Endometrium (tissue), 2 donors: ENCODE measurements at regions not wholly inside any gene's neighbourhood (a gene's known extent, or its start where the extent isn't known, plus 50 kb on each side); places are given as distances from the start of the nearest gene placed in this dataset.
"Not testable (repeated sequence)": the region's sequence is repeated elsewhere in the genome, so short reads cannot be mapped to it uniquely, and the experiment has no call there.

ENCODE experiments used
- FAIRE-seq: peaks from 2 replicates; lab custom pipeline; 2012; peaks lifted over from hg19 to GRCh38; lab: Jason Lieb, UNC
- donor health status: control.
- donor health status: control.

DNA sequence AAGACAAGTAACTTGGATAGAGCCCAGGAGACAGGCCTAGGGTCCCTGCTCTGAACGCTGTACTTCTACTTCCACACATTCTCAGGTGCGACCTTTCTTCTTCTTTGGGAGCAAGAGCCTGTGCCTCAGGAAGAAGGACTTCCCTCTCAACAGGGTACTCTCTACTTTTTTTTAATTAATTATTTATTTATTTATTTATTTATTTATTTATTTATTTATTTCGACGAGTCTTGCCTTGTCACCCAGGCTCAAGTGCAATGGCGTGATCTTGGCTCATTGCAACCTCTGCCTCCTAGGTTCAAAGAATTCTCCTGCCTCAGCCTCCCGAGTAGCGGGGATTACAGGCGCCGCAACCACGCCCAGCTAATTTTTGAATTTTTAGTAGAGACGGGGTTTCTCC lies 361.6 kb downstream of the FAM72C start:
- FAIRE-seq, result no peak

DNA sequence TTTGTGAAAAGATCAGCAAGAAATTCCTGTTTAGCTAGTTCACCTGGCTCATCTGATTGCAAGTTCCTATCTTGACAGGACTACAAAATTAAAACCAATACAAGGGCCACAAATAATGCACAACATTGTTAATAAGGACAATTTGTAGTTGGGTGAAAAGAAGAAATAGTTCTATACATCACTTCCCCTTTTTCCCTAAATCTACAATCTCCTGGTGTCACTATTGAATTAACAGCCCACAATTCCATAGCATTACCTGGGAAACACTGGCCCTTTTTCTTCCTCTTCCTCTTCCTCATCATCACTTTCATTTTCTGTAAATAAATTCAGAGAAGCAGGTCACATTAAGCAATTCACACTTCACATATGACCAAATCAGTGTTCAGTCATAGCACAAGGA lies 366.9 kb downstream of the FAM72C start:
- no peak for FAIRE-seq

DNA sequence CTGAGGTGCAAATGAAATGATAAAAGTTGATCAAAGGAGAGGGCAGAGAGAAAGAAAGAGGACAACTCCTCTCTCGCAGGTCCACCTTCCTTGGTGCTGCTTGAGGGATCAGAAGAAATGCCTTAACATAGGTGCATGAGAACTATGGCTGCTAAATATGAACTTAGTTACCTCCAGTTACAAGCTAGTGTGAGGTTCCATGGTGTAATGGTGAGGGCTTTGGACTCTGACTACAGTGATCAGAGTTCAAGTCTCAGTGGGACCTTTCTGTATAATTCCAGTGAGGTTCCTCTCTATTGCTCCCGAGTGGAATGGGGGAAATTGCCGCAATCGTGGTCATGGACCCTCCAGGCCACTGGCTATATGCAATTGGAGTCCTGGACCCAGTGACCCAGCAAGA lies 387.3 kb downstream of the FAM72C start:
- no peak for FAIRE-seq

DNA sequence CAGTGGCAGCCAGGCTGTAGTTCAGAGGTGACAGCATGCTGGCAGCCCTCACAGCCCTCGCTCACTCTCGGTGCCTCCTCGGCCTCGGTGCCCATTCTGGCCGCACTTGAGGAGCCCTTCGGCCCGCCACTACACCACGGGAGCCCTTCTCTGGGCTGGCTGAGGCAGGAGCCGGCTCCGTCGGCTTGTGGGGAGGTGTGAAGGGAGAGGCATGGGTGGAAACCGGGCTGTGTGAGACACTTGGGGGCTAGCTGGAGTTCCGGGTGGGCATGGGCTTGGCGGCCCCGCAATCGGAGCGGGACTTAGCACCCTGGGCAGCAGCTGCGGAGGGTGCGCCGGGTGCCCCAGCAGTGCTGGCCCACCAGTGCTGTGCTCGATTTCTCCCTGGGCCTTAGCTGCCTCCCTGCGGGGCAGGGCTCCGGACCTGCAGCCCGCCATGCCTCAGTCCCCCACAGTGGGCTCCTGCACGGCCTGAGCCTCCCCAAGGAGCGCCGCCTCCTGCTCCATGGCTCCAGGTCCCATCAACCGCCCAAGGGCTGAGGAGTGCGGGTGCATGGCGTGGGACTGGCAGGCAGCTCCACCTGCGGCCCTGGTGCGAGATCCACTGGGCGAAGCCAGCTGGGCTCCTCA lies 396.8 kb downstream of the FAM72C start:
- FAIRE-seq, result no peak

DNA sequence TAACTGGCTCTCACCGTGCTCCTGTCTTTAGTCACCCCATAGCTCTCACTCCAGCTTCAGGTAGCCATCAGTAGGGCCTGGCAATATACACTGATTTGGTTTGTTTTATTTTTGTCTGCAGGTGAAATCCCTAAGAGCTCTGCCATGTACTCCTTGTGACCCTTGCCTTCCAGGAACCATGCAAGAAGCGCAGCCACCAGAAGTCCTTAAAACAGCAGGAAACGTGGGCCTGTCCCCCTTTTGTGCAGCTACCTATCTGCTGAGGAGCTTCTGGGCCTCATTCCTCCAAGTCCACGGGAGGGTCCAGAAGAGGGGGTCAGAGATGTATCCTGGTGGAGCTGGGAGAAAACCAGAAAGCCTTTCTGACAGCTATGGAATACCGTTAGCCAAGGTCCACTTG lies 399.1 kb downstream of the FAM72C start:
- not testable (repeated sequence) for FAIRE-seq

DNA sequence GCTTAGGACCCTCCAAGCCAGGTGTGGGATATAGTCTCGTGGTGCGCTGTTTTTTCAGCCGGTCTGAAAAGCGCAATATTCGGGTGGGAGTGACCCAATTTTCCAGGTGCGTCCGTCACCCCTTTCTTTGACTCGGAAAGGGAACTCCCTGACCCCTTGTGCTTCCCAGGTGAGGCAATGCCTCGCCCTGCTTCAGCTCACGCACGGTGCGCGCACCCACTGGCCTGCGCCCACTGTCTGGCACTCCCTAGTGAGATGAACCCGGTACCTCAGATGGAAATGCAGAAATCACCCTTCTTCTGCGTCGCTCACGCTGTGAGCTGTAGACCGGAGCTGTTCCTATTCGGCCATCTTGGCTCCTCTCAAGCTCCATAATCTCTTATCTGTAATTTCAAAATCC lies 408.0 kb downstream of the FAM72C start:
- FAIRE-seq, result not testable (repeated sequence)

DNA sequence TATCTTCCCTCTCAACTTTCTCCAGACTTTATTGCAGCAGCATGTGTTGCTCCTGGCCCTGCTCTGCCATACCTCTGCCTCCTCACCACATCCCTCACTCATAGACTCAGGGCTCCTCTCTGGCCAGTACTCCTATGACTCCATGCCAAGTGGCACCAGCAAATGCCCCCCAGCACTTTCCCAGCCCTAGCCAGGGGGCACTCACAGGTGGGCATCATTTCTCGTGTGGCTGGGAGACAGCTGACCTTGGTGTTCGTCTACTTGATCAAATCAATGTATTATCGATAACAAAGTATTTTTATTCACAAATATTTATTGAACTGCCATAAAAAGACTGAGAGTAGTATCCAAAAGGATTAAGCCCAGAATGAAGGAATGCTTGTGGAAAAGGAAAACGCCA lies 418.2 kb downstream of the FAM72C start:
- no peak for FAIRE-seq

DNA sequence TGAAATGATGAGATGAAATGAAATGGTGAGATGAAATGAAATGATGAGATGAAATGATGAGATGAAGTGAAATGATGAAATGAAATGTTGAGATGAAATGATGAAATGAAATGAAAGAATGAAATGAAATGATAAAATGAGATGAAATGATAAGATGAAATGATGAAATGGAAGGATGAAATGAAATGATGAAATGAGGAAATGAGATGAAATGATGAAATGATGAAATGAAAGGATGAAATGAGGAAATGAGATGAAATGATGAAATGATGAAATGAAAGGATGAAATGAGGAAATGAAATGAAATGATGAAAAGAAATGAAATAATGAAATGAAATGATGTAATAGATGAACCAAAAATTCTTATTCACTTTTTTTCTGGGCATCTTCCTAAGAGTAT lies 467.1 kb downstream of the FAM72C start:
- not testable (repeated sequence) for FAIRE-seq

DNA sequence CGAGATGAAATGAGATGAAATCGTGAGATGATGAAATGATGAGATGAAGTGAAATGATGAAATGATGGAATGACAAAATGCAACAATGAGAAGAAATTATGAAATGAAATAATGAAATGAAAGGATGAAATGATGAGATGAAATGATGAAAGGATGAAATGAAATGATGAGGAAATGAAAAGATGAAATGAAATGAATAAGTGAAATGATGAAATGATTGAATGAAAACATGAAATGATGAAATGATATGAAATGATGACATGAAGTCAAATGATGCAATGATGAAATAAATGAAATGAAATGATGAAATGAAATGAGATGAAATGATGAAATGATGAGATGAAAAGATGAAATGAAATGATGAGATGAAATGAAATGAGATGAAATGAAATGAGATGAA lies 467.7 kb downstream of the FAM72C start:
- not testable (repeated sequence) for FAIRE-seq

DNA sequence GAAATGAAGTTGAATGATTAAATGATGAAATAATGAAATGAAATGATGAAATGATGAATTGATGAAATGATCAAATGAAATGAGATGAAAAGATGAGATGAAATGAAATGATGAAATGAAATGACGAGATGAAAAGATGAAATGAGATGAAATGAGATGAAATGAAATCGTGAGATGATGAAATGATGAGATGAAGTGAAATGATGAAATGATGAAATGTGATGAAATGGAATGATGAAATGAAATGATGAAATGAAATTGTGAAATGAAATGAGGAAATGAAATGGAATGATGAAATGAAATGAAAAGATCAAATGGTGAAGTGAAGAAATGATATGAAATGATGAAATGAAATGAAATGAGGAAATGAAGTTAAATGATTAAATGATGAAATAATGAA lies 468.7 kb downstream of the FAM72C start:
- not testable (repeated sequence) for FAIRE-seq

DNA sequence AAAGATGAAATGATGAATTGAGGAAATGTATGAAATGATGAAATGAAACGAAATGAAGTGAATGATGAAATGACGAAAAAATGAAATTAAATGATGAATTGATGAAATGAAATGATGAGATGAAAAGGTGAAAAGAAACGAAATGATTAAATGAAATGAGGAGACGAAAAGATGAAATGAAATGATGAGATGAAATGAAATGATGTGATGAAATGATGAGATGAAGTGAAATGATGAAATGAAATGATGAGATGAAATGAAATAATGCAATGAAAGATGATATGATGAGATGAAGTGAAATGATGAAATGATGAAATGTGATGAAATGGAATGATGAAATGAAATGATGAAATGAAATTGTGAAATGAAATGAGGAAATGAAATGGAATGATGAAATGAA lies 469.7 kb downstream of the FAM72C start:
- not testable (repeated sequence) for FAIRE-seq

DNA sequence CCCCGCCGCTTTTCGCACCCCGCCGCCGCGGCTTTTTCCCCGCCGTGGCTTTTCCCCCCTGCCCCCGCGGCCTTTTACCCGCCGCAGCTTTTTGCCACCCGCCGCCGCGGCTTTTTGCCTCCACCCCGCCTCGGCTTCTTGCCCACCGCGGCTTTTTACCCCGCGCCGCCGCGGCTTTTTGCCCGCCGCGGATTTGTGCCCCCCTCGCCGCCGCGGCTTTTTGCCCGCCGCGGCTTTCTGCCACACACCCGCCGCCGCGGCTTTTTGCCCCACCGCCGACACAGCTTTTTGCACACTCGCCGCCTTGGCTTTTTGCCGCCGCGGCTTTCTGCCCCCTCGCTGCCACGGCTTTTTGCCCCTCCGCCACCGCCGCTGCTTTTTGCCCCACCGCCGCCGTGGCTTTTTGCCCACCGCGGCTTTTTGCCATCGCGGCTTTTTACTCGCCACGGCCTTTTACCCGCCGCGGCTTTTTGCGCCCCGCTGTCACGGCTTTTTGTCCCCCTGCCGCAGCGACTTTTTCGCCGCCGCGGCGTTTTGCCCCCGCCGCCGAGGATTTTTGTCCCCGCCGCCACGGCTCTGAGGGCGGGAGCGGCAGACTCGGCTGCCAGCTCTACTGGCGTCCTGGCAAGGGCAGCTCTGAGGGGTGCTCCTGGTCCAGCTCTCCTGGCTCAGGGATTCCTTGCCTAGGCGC lies 473.6 kb downstream of the FAM72C start:
- FAIRE-seq, result not testable (repeated sequence)

DNA sequence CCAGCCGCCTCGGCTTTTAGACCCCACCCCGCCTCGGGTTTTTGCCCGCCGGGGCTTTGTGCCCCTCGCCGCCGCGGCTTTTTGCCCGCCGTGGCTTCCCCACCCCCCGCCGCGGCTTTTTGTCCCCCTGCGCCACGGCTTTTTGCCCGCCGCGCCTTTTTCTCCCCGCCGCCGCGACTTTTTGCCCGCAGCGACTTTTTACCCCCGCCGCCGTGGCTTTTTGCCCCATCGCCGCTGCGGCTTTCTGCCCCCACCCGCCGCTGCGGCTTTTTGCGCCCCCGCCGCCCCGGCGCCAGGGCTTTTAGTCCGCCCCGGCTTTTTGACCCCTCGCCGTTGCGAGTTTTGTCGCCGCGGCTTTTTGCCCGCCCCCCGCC lies 474.4 kb downstream of the FAM72C start:
- FAIRE-seq, result no peak

DNA sequence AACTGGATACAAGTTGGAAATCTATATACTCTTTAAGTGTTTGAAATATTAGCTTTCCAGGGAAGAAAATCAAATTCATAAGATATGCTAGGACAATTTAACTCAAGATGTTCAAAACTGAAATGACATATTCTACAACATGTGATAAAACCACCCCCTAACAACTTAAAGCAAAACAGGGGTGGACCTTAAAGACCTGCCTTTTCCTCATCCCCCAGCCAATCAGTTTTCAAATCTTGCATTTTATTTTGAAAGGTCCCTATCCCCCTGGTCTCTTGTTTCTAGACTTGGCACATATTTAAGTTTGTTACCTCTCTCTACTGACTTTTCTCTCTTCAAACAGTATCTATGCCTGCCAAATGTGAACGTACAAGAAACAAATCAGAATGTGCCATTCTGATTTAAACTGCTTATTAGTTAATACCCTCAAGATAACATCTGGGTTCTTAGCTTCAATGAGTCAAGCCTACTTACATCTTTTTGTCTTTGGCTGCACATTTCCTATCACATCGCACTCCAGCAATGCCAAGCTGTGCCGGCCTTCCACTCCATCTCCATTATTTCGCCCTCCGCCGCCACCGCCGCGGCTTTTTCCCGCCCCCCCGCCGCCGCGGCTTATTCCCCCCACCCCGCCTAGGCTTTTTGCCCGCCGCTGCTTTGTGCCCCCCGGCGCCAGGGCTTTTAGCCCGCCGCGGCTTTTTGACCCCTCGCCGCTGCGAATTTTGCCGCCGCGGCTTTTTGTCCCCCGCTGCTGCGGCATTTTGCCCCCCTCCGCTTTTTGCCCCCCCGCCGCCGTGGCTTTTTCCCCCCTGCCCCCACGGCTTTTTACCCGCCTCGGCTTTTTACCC lies 475.0 kb downstream of the FAM72C start:
- not testable (repeated sequence) for FAIRE-seq
